OCI-LY3 (cell line): ENCODE measurements at regions not wholly inside any gene's neighbourhood (a gene's known extent, or its start where the extent isn't known, plus 50 kb on each side); places are given as distances from the start of the nearest gene placed in this dataset.

Source experiments
- CTCF ChIP-seq: fragments of 200-600, 300-600 bp; sonication (generic); IDR thresholded peaks from 2 replicates; pipeline ENCODE4 v1.5.1; 2014; ENCODE audit warnings: antibody characterized with exemption, low read length, low read depth
- EZH2phosphoT487 ChIP-seq: fragments of 200-600 bp; shearing (Covaris generic); IDR thresholded peaks from 2 replicates; pipeline ENCODE4 v1.6.1; 2018; ENCODE audit warnings: antibody characterized with exemption, mixed run types, low read depth

GRCh38 chr5:18037718-18038117 is 403.5 kb downstream of the TAF11L14 start:
- TF ChIP-seq CTCF: no peak
- no peak for TF ChIP-seq EZH2phosphoT487
